ENCODE measurements at regions not wholly inside any gene's neighbourhood (a gene's known extent, or its start where the extent isn't known, plus 50 kb on each side); places are given as distances from the start of the nearest gene placed in this dataset.

DNA sequence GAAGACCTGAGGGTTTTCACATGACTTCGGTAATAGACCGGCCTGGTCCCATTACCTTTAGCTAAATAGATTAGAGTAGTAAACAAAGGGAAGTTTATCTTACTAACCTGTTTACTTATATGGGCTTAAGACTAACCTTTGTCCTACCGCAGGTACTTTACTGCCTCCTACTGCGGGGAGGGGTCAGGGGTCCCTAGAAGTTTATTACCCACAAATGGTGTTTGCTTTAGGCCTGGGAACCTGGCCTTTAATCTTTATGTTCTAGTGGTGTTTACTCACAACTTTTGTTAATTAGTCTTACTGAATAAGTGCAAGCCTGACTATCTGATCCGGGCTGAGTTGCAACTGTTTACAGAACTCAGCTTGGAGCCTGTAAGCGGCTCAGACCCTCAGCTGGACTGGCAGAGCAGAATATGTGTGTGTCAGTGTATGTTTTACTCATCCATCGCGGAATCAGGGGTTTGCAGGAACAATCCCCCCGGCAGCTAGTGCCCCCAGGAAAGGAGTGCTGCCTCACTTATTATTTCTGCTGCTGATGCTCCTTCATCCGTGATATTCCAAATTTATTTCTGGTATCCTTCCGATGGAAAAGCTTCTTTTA is 578.9 kb upstream of the SEMA3D start:
- H3K36me3 ChIP-seq (ENCODE audit: control insufficient read depth, low read length) = no peaks in the 10 kb centered on the region
- H3F3A ChIP-seq (ENCODE audit: control insufficient read depth, insufficient read depth) = no peaks in the 10 kb centered on the region
- H3K79me2 ChIP-seq (ENCODE audit: control insufficient read depth, low read length) = no peaks in the 10 kb centered on the region
- H3K4me3 ChIP-seq (ENCODE audit: low read length) = no peak overlapping the region
- H4K20me1 ChIP-seq (ENCODE audit: control insufficient read depth, insufficient read depth, low read depth, low read length) = no peaks in the 10 kb centered on the region
- peaks cover 6% of the 10 kb centered on the region; the same call in 1 of the 2 replicates for H3K9me3 ChIP-seq (ENCODE audit: control insufficient read depth, insufficient read depth, low read length)
- no peaks in the 10 kb centered on the region for H3K4me1 ChIP-seq (ENCODE audit: control insufficient read depth, low read length)
- no peak overlapping the region for H3K4me2 ChIP-seq (ENCODE audit: low read length)
- H3K27me3 ChIP-seq (ENCODE audit: control insufficient read depth, low read length) = no peaks in the 10 kb centered on the region
- no peak overlapping the region for H3K27ac ChIP-seq (ENCODE audit: low read depth, low read length)
- TF ChIP-seq, protein P1, sequence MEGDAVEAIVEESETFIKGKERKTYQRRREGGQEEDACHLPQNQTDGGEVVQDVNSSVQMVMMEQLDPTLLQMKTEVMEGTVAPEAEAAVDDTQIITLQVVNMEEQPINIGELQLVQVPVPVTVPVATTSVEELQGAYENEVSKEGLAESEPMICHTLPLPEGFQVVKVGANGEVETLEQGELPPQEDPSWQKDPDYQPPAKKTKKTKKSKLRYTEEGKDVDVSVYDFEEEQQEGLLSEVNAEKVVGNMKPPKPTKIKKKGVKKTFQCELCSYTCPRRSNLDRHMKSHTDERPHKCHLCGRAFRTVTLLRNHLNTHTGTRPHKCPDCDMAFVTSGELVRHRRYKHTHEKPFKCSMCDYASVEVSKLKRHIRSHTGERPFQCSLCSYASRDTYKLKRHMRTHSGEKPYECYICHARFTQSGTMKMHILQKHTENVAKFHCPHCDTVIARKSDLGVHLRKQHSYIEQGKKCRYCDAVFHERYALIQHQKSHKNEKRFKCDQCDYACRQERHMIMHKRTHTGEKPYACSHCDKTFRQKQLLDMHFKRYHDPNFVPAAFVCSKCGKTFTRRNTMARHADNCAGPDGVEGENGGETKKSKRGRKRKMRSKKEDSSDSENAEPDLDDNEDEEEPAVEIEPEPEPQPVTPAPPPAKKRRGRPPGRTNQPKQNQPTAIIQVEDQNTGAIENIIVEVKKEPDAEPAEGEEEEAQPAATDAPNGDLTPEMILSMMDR (IDR thresholded peaks at IDR 0.05; ENCODE audit: low read depth, low read length, poor library complexity, severe bottlenecking) = no peak
- TF ChIP-seq EZH2phosphoT487 (IDR thresholded peaks at IDR 0.05; ENCODE audit: borderline replicate concordance, low read length) = no peak
- no peaks in the 10 kb centered on the region for H3K9me2 ChIP-seq (replicated peaks; ENCODE audit: control insufficient read depth, low read length)

DNA sequence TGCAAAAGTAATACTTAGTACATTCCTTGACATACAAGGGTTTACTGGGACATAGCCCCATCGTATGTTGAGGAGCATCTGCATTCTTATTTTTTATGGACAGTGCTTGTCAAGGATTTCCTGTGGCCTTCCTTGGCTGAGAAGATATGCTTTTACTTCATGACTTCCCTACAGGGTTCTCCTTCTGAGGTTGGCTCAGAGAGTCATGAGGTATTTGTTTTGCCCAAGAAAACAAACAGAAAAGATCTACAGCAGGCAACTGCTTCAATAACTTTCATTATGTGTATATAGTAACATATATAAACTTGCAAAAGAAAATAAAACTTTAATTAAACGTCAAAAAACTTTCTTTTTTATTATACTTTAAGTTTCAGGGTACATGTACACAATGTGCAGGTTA is 577.2 kb upstream of the SEMA3D start:
- Histone ChIP-seq H3K4me3 (ENCODE audit: low read length) (no peak overlapping the region), H3K9me3 (ENCODE audit: control insufficient read depth, insufficient read depth, low read length) (peaks cover 6% of the 10 kb centered on the region; the same call in 1 of the 2 replicates), H3K27ac (ENCODE audit: low read depth, low read length) (no peak overlapping the region), H3K27me3 (ENCODE audit: control insufficient read depth, low read length) (no peaks in the 10 kb centered on the region), H3K4me2 (ENCODE audit: low read length) (no peak overlapping the region), H3K4me1 (ENCODE audit: control insufficient read depth, low read length) (no peaks in the 10 kb centered on the region), H4K20me1 (ENCODE audit: control insufficient read depth, insufficient read depth, low read depth, low read length) (no peaks in the 10 kb centered on the region), H3F3A (ENCODE audit: control insufficient read depth, insufficient read depth) (no peaks in the 10 kb centered on the region), H3K79me2 (ENCODE audit: control insufficient read depth, low read length) (no peaks in the 10 kb centered on the region), H3K9me2 (replicated peaks; ENCODE audit: control insufficient read depth, low read length) (no peaks in the 10 kb centered on the region), H3K36me3 (ENCODE audit: control insufficient read depth, low read length) (no peaks in the 10 kb centered on the region)
- TF ChIP-seq EZH2phosphoT487 (IDR thresholded peaks at IDR 0.05; ENCODE audit: borderline replicate concordance, low read length) = no peak
- TF ChIP-seq, protein P1 (IDR thresholded peaks at IDR 0.05; ENCODE audit: low read depth, low read length, poor library complexity, severe bottlenecking) = no peak

DNA sequence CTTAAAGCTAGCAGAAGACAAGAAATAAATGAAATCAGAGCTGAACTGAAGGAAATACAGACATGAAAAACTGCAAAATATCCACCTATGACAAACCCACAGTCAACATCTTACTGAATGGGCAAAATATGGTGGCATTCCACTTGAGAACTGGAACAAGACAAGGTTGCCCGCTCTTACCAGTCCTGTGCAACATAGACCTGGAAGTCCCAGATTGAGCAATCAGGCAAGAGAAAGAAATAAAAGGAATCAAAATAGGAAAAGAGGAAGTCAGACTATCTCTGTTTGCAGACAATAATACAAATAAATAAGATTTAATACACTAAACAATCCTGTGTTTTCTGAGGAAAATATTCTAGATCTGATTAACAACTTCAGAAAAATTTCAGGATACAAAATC is 570.5 kb upstream of the SEMA3D start:
- H3K36me3 ChIP-seq (ENCODE audit: control insufficient read depth, low read length) = no peaks in the 10 kb centered on the region
- no peaks in the 10 kb centered on the region for H4K20me1 ChIP-seq (ENCODE audit: control insufficient read depth, insufficient read depth, low read depth, low read length)
- no peaks in the 10 kb centered on the region for H3K4me1 ChIP-seq (ENCODE audit: control insufficient read depth, low read length)
- no peaks in the 10 kb centered on the region for H3K9me2 ChIP-seq (replicated peaks; ENCODE audit: control insufficient read depth, low read length)
- H3K79me2 ChIP-seq (ENCODE audit: control insufficient read depth, low read length) = no peaks in the 10 kb centered on the region
- no peak overlapping the region for H3K27ac ChIP-seq (ENCODE audit: low read depth, low read length)
- H3F3A ChIP-seq (ENCODE audit: control insufficient read depth, insufficient read depth) = no peaks in the 10 kb centered on the region
- no peak overlapping the region for H3K4me3 ChIP-seq (ENCODE audit: low read length)
- TF ChIP-seq EZH2phosphoT487 (IDR thresholded peaks at IDR 0.05; ENCODE audit: borderline replicate concordance, low read length) = no peak
- TF ChIP-seq, protein P1 (IDR thresholded peaks at IDR 0.05; ENCODE audit: low read depth, low read length, poor library complexity, severe bottlenecking) = no peak
- H3K27me3 ChIP-seq (ENCODE audit: control insufficient read depth, low read length) = no peaks in the 10 kb centered on the region
- H3K9me3 ChIP-seq (ENCODE audit: control insufficient read depth, insufficient read depth, low read length) = no peaks in the 10 kb centered on the region
- H3K4me2 ChIP-seq (ENCODE audit: low read length) = no peak overlapping the region
